ENCODE measurements at regions not wholly inside any gene's neighbourhood (a gene's known extent, or its start where the extent isn't known, plus 50 kb on each side); places are given as distances from the start of the nearest gene placed in this dataset.

GRCh38 chr4:187027272-187027671, 303.6 kb upstream of the FAT1 start:
- H3K4me1 ChIP-seq (ENCODE audit: control insufficient read depth in 1 of 2, insufficient read depth in 2 of 2, low read length in 2 of 2), result no peaks in the 10 kb centered on the region
- no peak overlapping the region for H3K27ac ChIP-seq (ENCODE audit: low read depth in 1 of 2, low read length in 2 of 2)
- DNase-seq, result no peak
- no peak overlapping the region for H3K4me3 ChIP-seq (replicated peaks in 1 of 3; ENCODE audit: low read depth in 2 of 3, low read length in 3 of 3)
- Mint-ChIP-seq H3K4me3 (no peak overlapping the region), H3K36me3 (no peaks in the 10 kb centered on the region), H3K4me1 (no peaks in the 10 kb centered on the region), H3K27ac (no peak overlapping the region), H3K27me3 (ENCODE audit: low read depth in 3 of 3) (peaks cover 0 to 2% (median 0%) of the 10 kb centered on the region in 3 donors), H3K9me3 (peaks cover 0 to 21% (median 6%) of the 10 kb centered on the region in 7 donors)
- no peaks in the 10 kb centered on the region for H3K27me3 ChIP-seq (ENCODE audit: control insufficient read depth in 2 of 2, insufficient read depth in 2 of 2, low read length in 2 of 2)
- H3K4me2 ChIP-seq (replicated peaks; ENCODE audit: extremely low read depth, low read length, poor library complexity, severe bottlenecking), result no peak overlapping the region
- no peaks in the 10 kb centered on the region for H3K36me3 ChIP-seq (replicated peaks in 1 of 2; ENCODE audit: control insufficient read depth in 1 of 2, insufficient read depth in 2 of 2, low read length in 2 of 2)
- H3K9me3 ChIP-seq (replicated peaks in 1 of 2; ENCODE audit: control insufficient read depth in 1 of 2, insufficient read depth in 1 of 2, low read length in 2 of 2), result peaks cover 0 to 23% of the 10 kb centered on the region in 2 donors
- TF ChIP-seq CTCF (IDR thresholded peaks at IDR 0.05), result no peak
- no peaks in the 10 kb centered on the region for H3K79me2 ChIP-seq (ENCODE audit: insufficient read depth, low read length)
- no peaks in the 10 kb centered on the region for H4K20me1 ChIP-seq (ENCODE audit: insufficient read depth, low read length)
- intact Hi-C loops (cut with micrococcal nuclease), result no loop called here
- no peak overlapping the region for H2AFZ ChIP-seq (ENCODE audit: insufficient read depth, low read depth, low read length, poor library complexity, severe bottlenecking)
- no peak overlapping the region for H3K9ac ChIP-seq (ENCODE audit: insufficient read depth, low read length, poor library complexity, severe bottlenecking)
- WGBS (ENCODE audit: insufficient coverage), result 82% methylated on average over 2 of the region's 6 CpGs

DNA sequence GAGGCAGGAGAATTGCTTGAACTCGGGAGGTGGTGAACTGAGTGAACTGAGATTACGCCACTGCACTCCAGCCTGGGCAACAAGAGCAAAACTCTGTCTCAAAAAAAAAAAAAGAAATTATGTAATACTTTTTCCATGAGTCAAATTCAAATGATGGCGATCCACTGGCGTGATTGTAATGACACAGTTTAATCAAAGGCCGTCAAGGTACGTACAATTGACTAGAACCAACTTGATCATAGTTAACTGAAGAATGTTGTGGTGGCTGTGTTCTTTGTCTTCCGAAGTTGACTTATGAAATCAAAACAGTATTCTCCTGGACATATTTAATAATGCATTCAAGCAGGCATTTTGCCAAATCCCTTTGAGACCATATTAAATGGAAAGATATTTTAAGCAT, 318.6 kb upstream of the FAT1 start:
- Mint-ChIP-seq H3K4me1 (no peaks in the 10 kb centered on the region), H3K27ac (no peak overlapping the region), H3K4me3 (no peak overlapping the region), H3K9me3 (peaks cover 0 to 14% (median 1%) of the 10 kb centered on the region in 7 donors), H3K27me3 (ENCODE audit: low read depth in 3 of 3) (no peaks in the 10 kb centered on the region), H3K36me3 (no peaks in the 10 kb centered on the region)
- H3K36me3 ChIP-seq (replicated peaks in 1 of 2; ENCODE audit: control insufficient read depth in 1 of 2, insufficient read depth in 2 of 2, low read length in 2 of 2), result no peaks in the 10 kb centered on the region
- H3K9ac ChIP-seq (ENCODE audit: insufficient read depth, low read length, poor library complexity, severe bottlenecking), result no peak overlapping the region
- no peak overlapping the region for H3K4me2 ChIP-seq (replicated peaks; ENCODE audit: extremely low read depth, low read length, poor library complexity, severe bottlenecking)
- H3K27me3 ChIP-seq (ENCODE audit: control insufficient read depth in 2 of 2, insufficient read depth in 2 of 2, low read length in 2 of 2), result no peaks in the 10 kb centered on the region
- TF ChIP-seq CTCF (IDR thresholded peaks at IDR 0.05), result no peak
- H3K4me1 ChIP-seq (ENCODE audit: control insufficient read depth in 1 of 2, insufficient read depth in 2 of 2, low read length in 2 of 2), result no peaks in the 10 kb centered on the region
- no peak overlapping the region for H3K27ac ChIP-seq (ENCODE audit: low read depth in 1 of 2, low read length in 2 of 2)
- H4K20me1 ChIP-seq (ENCODE audit: insufficient read depth, low read length), result no peaks in the 10 kb centered on the region
- WGBS (ENCODE audit: insufficient coverage), result 100% methylated on average over 2 of the region's 7 CpGs
- H3K79me2 ChIP-seq (ENCODE audit: insufficient read depth, low read length), result no peaks in the 10 kb centered on the region
- H2AFZ ChIP-seq (ENCODE audit: insufficient read depth, low read depth, low read length, poor library complexity, severe bottlenecking), result no peak overlapping the region
- H3K9me3 ChIP-seq (replicated peaks in 1 of 2; ENCODE audit: control insufficient read depth in 1 of 2, insufficient read depth in 1 of 2, low read length in 2 of 2), result peaks cover 13% of the 10 kb centered on the region in 2 donors
- intact Hi-C loops (cut with micrococcal nuclease), result no loop called here
- no peak overlapping the region for H3K4me3 ChIP-seq (replicated peaks in 1 of 3; ENCODE audit: low read depth in 2 of 3, low read length in 3 of 3)
- no peak for DNase-seq
